ENCODE measurements at regions not wholly inside any gene's neighbourhood (a gene's known extent, or its start where the extent isn't known, plus 50 kb on each side); places are given as distances from the start of the nearest gene placed in this dataset.

DNA sequence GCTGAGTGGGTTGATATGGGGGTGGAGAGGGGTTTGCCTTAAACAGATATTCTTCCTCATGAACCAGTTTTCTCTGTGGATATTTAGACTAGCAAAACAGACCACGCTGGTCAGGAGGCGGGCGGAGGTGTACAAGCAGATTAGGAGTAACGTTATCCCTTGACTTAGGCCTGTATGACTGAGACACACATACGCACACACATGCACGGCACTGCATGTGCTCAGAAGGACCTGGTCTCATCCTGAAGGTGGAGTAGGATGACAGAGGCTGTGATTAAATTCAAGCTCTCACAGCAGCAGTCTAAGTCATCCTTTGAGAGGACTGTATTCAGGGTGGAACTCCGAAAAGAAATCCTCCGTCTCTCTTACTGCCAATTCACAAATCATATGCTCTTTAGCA, 209.7 kb downstream of the DIRAS2 start:
- no peak overlapping the region for H3K4me3 ChIP-seq (ENCODE audit: low read length)
- no peak for DNase-seq (ENCODE audit: low read depth, low spot score)

DNA sequence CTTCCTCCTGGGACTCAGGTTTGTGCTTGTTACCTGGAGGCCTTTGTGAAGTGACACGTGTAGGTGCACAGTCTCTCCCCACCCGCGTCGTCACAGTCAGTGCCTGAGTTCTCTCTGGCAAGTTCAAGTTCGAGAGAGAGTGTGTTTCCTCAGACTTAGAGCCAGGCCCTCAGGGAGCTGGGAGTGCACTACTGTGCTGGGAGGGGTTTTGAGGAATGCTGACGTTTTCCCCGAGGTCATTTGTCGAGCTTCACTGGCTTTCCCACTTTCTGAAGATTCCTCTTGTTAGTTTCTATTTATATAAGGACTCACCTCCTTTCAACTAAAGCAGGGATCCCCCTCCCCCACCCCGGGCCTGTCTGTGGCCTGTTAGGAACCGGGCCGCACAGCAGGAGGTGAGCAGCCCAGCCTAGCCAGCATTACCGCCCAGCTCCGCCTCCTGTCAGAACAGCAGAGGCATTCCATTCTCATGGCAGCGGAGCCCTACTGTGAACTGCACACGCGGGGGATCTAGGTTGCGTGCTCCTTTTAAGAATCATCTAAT, 209.2 kb downstream of the DIRAS2 start:
- H3K4me3 ChIP-seq (ENCODE audit: low read length): no peak overlapping the region
- no peak for DNase-seq (ENCODE audit: low read depth, low spot score)

DNA sequence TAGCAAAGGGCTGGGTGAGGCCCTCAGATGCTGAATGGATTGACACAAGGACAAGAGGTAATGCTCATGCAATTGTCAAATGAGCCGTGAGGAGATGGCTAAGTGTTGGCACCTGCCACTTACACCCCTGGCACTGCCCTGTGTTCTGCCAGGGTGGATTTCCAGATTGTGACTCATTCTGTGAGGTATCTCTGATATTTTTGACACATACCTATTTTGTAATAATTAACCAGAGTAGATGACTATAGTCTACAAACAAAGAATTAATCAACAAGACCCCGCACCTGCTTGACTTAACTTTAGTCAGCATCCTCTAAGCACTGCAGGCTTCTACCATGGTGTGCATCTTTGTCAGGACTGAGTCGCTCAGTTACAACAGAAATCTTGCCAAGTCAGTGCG, 200.8 kb downstream of the DIRAS2 start:
- no peak for DNase-seq (ENCODE audit: low read depth, low spot score)

DNA sequence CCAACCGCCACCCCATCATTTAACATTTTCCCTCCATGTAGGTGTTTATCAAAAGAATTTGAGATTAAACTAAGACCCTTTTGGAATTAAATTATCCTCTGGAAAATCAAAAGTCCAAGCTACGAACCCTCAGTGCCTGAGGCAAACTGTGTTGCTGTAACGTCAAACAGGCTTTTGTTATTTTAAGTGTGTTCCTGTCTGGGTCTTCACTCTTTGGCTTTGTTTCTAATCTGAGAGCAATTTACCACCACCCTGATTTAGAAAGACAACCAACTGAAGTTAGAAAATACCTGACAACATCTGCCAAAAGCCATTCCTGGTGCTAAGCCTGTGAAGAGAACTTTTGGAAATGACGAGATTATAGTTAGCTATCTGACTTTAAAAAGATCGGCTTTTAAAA, 199.9 kb downstream of the DIRAS2 start:
- no peak for DNase-seq (ENCODE audit: low read depth, low spot score)
- H3K4me3 ChIP-seq (ENCODE audit: low read length): no peak overlapping the region

More for the DNA sequence above, 200.8 kb downstream of the DIRAS2 start:
- H3K4me3 ChIP-seq (ENCODE audit: low read length): no peak overlapping the region

DNA sequence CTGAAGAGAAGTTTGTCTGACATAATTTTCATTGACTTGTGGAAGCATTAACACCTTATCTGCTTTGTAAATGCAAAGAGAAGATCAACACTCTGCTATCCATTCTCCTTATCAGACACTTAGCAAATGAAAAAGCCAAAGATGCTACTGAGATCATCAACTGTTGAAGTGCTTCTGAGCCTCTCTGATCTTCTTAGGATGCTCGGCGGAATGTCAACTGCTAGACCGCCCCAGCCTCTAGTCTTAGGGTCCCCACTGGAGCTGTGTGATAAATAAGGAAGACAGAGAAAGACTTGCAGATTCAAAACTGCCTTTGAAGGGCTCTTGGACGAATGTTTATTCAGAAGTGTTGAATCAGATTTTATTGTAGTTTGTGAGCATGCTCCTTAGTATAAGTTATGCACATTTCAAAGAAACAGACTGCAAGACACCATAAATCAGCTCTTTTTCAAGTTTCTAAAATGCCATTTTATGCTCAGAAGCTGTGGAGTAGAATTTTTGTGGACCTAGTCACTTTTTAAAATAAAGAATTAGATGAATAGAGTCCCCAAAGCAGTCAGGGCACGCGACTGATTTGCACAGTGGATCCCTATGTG, 197.9 kb downstream of the DIRAS2 start:
- no peak overlapping the region for H3K4me3 ChIP-seq (ENCODE audit: low read length)
- no peak for DNase-seq (ENCODE audit: low read depth, low spot score)

GRCh38 chr9:90445391-90445790, 197.2 kb downstream of the DIRAS2 start:
- DNase-seq (ENCODE audit: low read depth, low spot score): no peak
- H3K4me3 ChIP-seq (ENCODE audit: low read length): no peak overlapping the region

DNA sequence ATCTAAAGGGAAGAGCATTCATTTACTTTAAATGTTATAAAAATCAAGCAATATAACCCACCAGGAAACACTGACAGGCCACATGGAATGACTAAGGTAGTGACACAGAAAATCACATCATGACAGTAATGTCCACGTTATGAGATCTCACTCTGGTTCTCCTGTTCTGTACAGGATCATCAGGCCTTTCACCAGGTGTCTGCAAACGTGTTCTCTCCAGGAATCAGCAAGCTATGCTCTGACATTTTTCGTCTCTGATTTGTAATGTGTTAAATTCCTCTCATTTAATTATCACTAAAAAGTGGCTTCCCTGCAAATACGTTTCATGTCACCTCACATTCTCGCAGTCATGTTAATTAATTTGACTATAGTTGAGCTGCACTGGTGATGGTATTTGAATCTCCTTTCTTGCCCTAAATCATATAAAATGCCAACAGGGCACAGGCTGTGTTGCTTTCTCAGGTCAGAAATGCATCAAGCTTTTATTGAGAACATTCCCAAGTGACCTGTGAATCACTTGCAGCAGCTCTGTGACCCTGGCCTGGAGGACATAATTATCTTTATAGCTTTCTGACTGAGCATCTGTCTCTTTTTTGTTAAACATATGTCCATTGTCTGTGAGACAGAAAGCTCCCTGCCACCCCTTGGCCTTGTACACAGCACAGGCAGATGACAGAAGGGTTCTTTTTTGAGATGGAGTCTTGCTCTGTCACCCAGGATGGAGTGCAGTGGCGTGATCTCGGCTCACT, 196.2 kb downstream of the DIRAS2 start:
- no peak for DNase-seq (ENCODE audit: low read depth, low spot score)

DNA sequence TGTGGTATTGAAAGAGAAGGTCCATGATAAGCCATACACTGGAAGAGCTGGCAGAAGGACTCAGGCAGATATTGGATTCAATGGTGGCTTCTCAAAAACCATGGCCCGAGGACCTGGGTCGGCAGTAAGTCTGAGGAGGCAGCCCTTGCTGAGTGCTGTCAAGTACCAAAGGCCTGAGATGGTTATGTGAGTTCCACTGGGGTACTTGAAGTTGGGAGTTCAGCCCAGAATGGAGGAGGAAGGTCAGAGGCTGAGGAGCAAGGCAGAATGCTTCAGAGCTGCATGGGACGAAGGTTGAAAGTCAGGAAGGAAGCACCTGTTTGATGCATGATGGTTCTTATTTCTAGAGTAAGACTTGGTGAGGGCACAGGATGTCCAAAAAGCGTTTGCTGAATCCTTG, 194.9 kb downstream of the DIRAS2 start:
- no peak for DNase-seq (ENCODE audit: low read depth, low spot score)
- H3K4me3 ChIP-seq (ENCODE audit: low read length): no peak overlapping the region

More for the DNA sequence above, 196.2 kb downstream of the DIRAS2 start:
- no peak overlapping the region for H3K4me3 ChIP-seq (ENCODE audit: low read length)

DNA sequence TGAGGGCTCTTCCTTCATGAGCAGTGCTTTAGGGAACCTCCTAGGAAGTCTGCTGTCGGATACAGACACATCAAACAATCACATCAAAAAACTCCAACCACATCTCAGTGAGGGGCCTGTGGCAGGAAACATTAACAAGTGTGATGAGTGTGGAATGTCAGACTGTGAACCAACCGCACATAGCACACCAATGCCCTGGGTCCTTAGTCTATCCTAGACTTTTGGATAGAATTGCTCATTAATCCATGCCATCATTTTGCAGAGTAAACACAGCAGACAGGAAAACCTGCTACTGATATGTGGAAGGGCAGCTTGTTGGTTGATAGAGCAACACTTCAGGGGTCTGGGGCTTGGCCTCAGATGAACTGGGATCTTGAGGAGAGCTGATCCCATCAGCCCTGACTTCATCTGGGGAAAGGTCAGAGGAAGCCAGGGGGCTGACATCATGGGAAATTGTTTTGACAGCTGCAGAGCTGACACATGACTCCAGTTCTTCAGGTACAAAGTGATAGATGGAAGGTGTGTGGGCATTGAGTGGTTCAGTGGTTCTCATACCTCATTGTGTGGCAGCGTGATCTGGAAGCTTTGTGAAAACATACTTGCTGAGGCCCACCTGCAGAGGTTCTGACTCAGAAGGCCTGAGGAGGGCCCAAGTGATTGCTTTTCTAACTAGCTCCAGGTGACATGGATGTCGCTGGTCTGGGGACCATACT, 193.3 kb downstream of the DIRAS2 start:
- no peak overlapping the region for H3K4me3 ChIP-seq (ENCODE audit: low read length)
- DNase-seq (ENCODE audit: low read depth, low spot score): no peak

GRCh38 chr9:90451804-90452203, 190.8 kb downstream of the DIRAS2 start:
- H3K4me3 ChIP-seq (ENCODE audit: low read length): no peak overlapping the region
- no peak for DNase-seq (ENCODE audit: low read depth, low spot score)

- no peak for DNase-seq (ENCODE audit: low read depth, low spot score)
- H3K4me3 ChIP-seq (ENCODE audit: low read length): no peak overlapping the region
Measured at GRCh38 chr9:90455316-90455715, 187.3 kb downstream of the DIRAS2 start.

DNA sequence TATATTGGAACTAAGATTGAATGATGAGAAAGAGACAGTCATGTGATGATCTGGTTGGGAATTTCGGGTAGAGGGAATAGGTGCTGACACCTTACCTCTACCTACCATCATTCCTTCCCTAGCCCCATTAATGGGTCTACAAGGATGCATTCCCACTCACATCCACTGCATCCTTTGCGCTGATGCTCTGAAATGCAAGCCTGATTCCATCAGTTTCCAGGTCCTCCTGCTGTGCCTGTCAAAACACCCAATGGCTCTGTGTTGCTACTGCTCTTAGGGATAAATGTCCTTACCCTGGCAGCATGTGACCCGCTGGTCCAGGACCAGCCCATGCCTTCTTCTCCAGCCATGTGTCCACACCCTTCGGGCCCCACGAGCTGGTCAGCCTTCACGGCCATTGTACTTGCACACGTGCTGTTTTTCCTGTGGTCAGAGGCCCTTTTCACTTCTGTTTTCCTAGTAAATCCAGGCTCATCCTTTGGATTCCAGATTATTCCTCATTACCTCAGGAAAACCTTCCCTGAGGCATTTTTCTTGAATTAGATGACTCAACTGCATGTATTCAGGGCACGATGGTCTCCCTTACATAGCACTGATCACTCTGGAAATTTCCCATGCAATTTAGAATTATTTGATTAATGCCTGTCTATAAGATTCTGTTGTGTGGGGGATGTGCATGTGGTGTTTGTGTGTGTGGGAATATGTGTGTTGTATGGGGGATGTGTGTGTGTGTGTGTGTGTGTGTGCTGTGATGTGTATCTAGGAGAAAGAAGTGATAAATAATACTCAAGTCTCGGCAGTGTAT, 185.0 kb downstream of the DIRAS2 start:
- no peak for DNase-seq (ENCODE audit: low read depth, low spot score)
- H3K4me3 ChIP-seq (ENCODE audit: low read length): no peak overlapping the region

- no peak for DNase-seq (ENCODE audit: low read depth, low spot score)
- no peak overlapping the region for H3K4me3 ChIP-seq (ENCODE audit: low read length)
Measured at GRCh38 chr9:90458485-90458884, 184.1 kb downstream of the DIRAS2 start.

DNA sequence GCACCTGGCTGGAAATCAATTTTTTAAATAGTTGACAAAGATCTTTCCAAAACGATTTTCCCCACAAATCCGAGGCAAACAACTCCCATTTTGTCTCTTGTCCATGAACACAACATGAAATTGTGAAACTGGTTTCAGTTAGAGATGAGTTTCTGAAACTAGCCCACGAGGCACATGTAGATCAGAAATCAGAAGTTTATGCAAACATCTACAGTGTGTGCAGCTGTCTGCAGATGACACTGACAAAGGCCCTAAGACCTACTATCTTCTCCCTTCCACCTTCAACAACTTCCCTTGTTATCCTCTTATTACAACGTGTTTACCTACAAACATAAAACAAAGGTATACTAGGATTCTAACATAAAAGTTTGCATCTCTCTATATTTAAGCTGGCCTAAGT, 183.3 kb downstream of the DIRAS2 start:
- DNase-seq (ENCODE audit: low read depth, low spot score): no peak
- no peak overlapping the region for H3K4me3 ChIP-seq (ENCODE audit: low read length)

- no peak overlapping the region for H3K4me3 ChIP-seq (ENCODE audit: low read length)
- DNase-seq (ENCODE audit: low read depth, low spot score): no peak
Measured at GRCh38 chr9:90460220-90460619, 182.4 kb downstream of the DIRAS2 start.

DNA sequence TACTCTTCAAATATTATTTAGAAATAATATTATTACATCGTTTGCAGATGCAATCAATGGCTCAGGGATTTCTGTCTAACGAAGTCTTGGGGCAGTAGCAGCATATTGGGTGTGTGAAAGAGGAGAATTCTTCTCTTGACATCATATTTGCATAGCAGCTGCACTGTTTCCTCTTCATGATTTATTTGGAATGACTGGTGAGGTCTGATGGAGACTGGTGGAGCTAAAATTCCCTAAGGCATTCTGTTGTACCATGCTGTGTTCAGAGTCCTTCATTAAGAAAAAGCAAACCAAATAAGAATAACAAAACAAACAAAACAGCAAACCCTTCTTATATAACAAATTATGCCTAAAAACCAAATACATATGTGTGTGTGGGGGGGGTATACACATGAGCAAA, 177.6 kb downstream of the DIRAS2 start:
- H3K4me3 ChIP-seq (ENCODE audit: low read length): no peak overlapping the region
- no peak for DNase-seq (ENCODE audit: low read depth, low spot score)

- DNase-seq (ENCODE audit: low read depth, low spot score): no peak
- no peak overlapping the region for H3K4me3 ChIP-seq (ENCODE audit: low read length)
Measured at GRCh38 chr9:90466441-90466840, 176.2 kb downstream of the DIRAS2 start.

DNA sequence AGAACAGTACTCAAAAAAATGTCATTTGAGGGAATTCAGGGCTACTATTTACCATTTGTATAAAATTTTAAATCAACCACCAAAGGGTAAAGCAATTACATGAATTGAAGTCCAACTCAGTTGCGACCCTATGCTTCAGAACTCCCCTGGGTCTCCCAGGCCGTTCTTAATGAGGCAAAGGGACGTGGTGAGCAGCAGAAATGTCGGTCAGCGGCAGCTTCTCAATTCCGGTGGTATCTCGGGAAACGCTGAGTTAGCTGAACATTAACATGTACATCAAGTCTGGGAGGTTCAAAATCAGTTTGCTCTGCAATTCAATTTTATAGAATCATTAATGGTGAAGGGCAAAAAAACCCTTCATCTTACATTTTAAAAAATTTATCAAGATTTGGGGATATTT, 173.2 kb downstream of the DIRAS2 start:
- DNase-seq (ENCODE audit: low read depth, low spot score): no peak
- no peak overlapping the region for H3K4me3 ChIP-seq (ENCODE audit: low read length)

- no peak overlapping the region for H3K4me3 ChIP-seq (ENCODE audit: low read length)
- no peak for DNase-seq (ENCODE audit: low read depth, low spot score)
Measured at GRCh38 chr9:90469865-90470387, 172.7 kb downstream of the DIRAS2 start.

All from Jurkat, Clone E6-1 (cell line).